ENCODE measurements at regions not wholly inside any gene's neighbourhood (a gene's known extent, or its start where the extent isn't known, plus 50 kb on each side); places are given as distances from the start of the nearest gene placed in this dataset.
"Not testable (repeated sequence)": the region's sequence is repeated elsewhere in the genome, so short reads cannot be mapped to it uniquely, and the experiment has no call there.

GRCh38 chr1:201636510-201636971, 97.6 kb downstream of the NAV1 start:
- DNase-seq (ENCODE audit: low read depth in 2 of 3, low spot score in 2 of 3), result no peak

- DNase-seq (ENCODE audit: low read depth in 2 of 3, low spot score in 2 of 3), result no peak
These were observed 98.6 kb downstream of the NAV1 start for GRCh38 chr1:201637282-201638079.

GRCh38 chr1:201639391-201639790, 100.5 kb downstream of the NAV1 start:
- DNase-seq (ENCODE audit: low read depth in 2 of 3, low spot score in 2 of 3), result no peak

- no peak for DNase-seq (ENCODE audit: low read depth in 2 of 3, low spot score in 2 of 3)
These were observed 100.9 kb downstream of the NAV1 start for GRCh38 chr1:201639826-201640225.

- no peak for DNase-seq (ENCODE audit: low read depth in 2 of 3, low spot score in 2 of 3)
These were observed 101.7 kb downstream of the NAV1 start for GRCh38 chr1:201640624-201641023.

- no peak for DNase-seq (ENCODE audit: low read depth in 2 of 3, low spot score in 2 of 3)
These were observed 102.8 kb downstream of the NAV1 start for GRCh38 chr1:201641524-201642253.

- no peak for DNase-seq (ENCODE audit: low read depth in 2 of 3, low spot score in 2 of 3)
These were observed 104.8 kb downstream of the NAV1 start for GRCh38 chr1:201643835-201644104.

GRCh38 chr1:201644197-201644596, 105.3 kb downstream of the NAV1 start:
- no peak for DNase-seq (ENCODE audit: low read depth in 2 of 3, low spot score in 2 of 3)

GRCh38 chr1:201645000-201645399, 106.1 kb downstream of the NAV1 start:
- DNase-seq (ENCODE audit: low read depth in 2 of 3, low spot score in 2 of 3), result not testable (repeated sequence)

- no peak for DNase-seq (ENCODE audit: low read depth in 2 of 3, low spot score in 2 of 3)
These were observed 107.0 kb downstream of the NAV1 start for GRCh38 chr1:201645956-201646355.

GRCh38 chr1:201646411-201647022, 107.6 kb downstream of the NAV1 start:
- no peak for DNase-seq (ENCODE audit: low read depth in 2 of 3, low spot score in 2 of 3)

GRCh38 chr1:201647094-201647493, 108.2 kb downstream of the NAV1 start:
- no peak for DNase-seq (ENCODE audit: low read depth in 2 of 3, low spot score in 2 of 3)

- DNase-seq (ENCODE audit: low read depth in 2 of 3, low spot score in 2 of 3), result no peak
These were observed 108.8 kb downstream of the NAV1 start for GRCh38 chr1:201647722-201648065.

GRCh38 chr1:201648066-201648906, 109.4 kb downstream of the NAV1 start:
- no peak for DNase-seq (ENCODE audit: low read depth in 2 of 3, low spot score in 2 of 3)

GRCh38 chr1:201648907-201649721, 110.2 kb downstream of the NAV1 start:
- no peak for DNase-seq (ENCODE audit: low read depth in 2 of 3, low spot score in 2 of 3)

- no peak for DNase-seq (ENCODE audit: low read depth in 2 of 3, low spot score in 2 of 3)
These were observed 111.1 kb downstream of the NAV1 start for GRCh38 chr1:201649761-201650622.

GRCh38 chr1:201650623-201650933, 111.7 kb downstream of the NAV1 start:
- no peak for DNase-seq (ENCODE audit: low read depth in 2 of 3, low spot score in 2 of 3)

- DNase-seq (ENCODE audit: low read depth in 2 of 3, low spot score in 2 of 3), result no peak
These were observed 113.3 kb downstream of the NAV1 start for GRCh38 chr1:201652181-201652580.

- DNase-seq (ENCODE audit: low read depth in 2 of 3, low spot score in 2 of 3), result no peak
These were observed 114.3 kb downstream of the NAV1 start for GRCh38 chr1:201653233-201653632.

- DNase-seq (ENCODE audit: low read depth in 2 of 3, low spot score in 2 of 3), result no peak
These were observed 115.0 kb downstream of the NAV1 start for GRCh38 chr1:201653883-201654282.
